AG20443 (cell line): ENCODE measurements at regions not wholly inside any gene's neighbourhood (a gene's known extent, or its start where the extent isn't known, plus 50 kb on each side); places are given as distances from the start of the nearest gene placed in this dataset.
"Not testable (repeated sequence)": the region's sequence is repeated elsewhere in the genome, so short reads cannot be mapped to it uniquely, and the experiment has no call there.

Source experiments
- DNase-seq: peaks from one replicate; pipeline ENCODE4 v3.0.0; 2012; ENCODE audit warnings: low spot score, mixed read lengths

GRCh38 chr18:2223849-2224248, 347.5 kb downstream of the METTL4 start:
- no peak for DNase-seq

- no peak for DNase-seq
Measured at GRCh38 chr18:2236232-2236631, 335.1 kb downstream of the METTL4 start.

- DNase-seq = no peak
Measured at GRCh38 chr18:2237706-2238105, 333.6 kb downstream of the METTL4 start.

GRCh38 chr18:2240311-2240705, 331.0 kb downstream of the METTL4 start:
- no peak for DNase-seq

GRCh38 chr18:2244641-2245040, 326.7 kb downstream of the METTL4 start:
- DNase-seq = no peak

- not testable (repeated sequence) for DNase-seq
Measured at GRCh38 chr18:2247101-2247500, 324.2 kb downstream of the METTL4 start.

- no peak for DNase-seq
Measured at GRCh38 chr18:2254977-2255376, 316.3 kb downstream of the METTL4 start.

GRCh38 chr18:2256577-2256976, 314.7 kb downstream of the METTL4 start:
- no peak for DNase-seq

GRCh38 chr18:2258954-2259353, 312.4 kb downstream of the METTL4 start:
- no peak for DNase-seq

- no peak for DNase-seq
Measured at GRCh38 chr18:2263303-2263890, 307.9 kb downstream of the METTL4 start.

GRCh38 chr18:2274613-2275012, 296.7 kb downstream of the METTL4 start:
- no peak for DNase-seq

GRCh38 chr18:2281086-2281485, 290.2 kb downstream of the METTL4 start:
- no peak for DNase-seq

- no peak for DNase-seq
Measured at GRCh38 chr18:2281523-2282199, 289.6 kb downstream of the METTL4 start.

- DNase-seq = no peak
Measured at GRCh38 chr18:2293109-2293839, 278.0 kb downstream of the METTL4 start.

- no peak for DNase-seq
Measured at GRCh38 chr18:2301316-2301715, 270.0 kb downstream of the METTL4 start.

- no peak for DNase-seq
Measured at GRCh38 chr18:2302012-2302411, 269.3 kb downstream of the METTL4 start.

GRCh38 chr18:2302628-2303516, 268.4 kb downstream of the METTL4 start:
- no peak for DNase-seq

- no peak for DNase-seq
Measured at GRCh38 chr18:2303517-2304238, 267.6 kb downstream of the METTL4 start.

GRCh38 chr18:2304378-2305175, 266.7 kb downstream of the METTL4 start:
- no peak for DNase-seq

- DNase-seq = no peak
Measured at GRCh38 chr18:2306606-2307005, 264.7 kb downstream of the METTL4 start.

- DNase-seq = no peak
Measured at GRCh38 chr18:2310886-2311285, 260.4 kb downstream of the METTL4 start.
